ENCODE measurements at regions not wholly inside any gene's neighbourhood (a gene's known extent, or its start where the extent isn't known, plus 50 kb on each side); places are given as distances from the start of the nearest gene placed in this dataset.

DNA sequence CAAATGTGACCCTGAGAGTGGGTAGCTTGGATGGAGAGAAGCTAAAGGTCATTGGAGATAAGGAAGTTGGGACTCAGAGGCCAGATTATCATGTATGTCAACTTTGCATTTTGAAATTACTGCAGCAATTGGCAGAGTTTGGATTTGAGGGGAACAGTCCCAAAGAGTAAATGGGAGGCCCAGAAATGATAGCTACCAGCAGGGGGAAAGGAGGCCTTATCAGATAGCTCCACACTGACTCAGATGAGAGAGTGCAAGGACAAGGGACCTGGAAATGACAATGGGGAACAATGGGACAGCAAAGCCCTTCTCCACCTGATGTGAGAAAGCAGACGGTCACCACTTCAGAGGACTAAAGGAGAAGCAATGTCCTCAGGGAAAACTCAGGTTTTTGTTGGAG is 201.5 kb upstream of the JADE1 start:
- no peak overlapping the region for H3K27ac ChIP-seq
- TF ChIP-seq EP300 (IDR thresholded peaks at IDR 0.05) (no peak), POLR2A (IDR thresholded peaks at IDR 0.05) (no peak), POLR2AphosphoS5 (IDR thresholded peaks at IDR 0.05) (no peak)
- TF ChIP-seq, protein P1, sequence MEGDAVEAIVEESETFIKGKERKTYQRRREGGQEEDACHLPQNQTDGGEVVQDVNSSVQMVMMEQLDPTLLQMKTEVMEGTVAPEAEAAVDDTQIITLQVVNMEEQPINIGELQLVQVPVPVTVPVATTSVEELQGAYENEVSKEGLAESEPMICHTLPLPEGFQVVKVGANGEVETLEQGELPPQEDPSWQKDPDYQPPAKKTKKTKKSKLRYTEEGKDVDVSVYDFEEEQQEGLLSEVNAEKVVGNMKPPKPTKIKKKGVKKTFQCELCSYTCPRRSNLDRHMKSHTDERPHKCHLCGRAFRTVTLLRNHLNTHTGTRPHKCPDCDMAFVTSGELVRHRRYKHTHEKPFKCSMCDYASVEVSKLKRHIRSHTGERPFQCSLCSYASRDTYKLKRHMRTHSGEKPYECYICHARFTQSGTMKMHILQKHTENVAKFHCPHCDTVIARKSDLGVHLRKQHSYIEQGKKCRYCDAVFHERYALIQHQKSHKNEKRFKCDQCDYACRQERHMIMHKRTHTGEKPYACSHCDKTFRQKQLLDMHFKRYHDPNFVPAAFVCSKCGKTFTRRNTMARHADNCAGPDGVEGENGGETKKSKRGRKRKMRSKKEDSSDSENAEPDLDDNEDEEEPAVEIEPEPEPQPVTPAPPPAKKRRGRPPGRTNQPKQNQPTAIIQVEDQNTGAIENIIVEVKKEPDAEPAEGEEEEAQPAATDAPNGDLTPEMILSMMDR (IDR thresholded peaks at IDR 0.05), result no peak
- no peak for DNase-seq
- WGBS, 2 donors, result 86 to 100% methylated on average over 1 of the region's 1 CpG
- no peaks in the 10 kb centered on the region for H3K4me1 ChIP-seq
- no peaks in the 10 kb centered on the region for H3K9me3 ChIP-seq
- H3K27me3 ChIP-seq, result no peaks in the 10 kb centered on the region
- no peaks in the 10 kb centered on the region for H3K36me3 ChIP-seq
- H3K4me3 ChIP-seq, result no peak overlapping the region
- ATAC-seq (ENCODE audit: low FRiP score in 2 of 2), result no peak

DNA sequence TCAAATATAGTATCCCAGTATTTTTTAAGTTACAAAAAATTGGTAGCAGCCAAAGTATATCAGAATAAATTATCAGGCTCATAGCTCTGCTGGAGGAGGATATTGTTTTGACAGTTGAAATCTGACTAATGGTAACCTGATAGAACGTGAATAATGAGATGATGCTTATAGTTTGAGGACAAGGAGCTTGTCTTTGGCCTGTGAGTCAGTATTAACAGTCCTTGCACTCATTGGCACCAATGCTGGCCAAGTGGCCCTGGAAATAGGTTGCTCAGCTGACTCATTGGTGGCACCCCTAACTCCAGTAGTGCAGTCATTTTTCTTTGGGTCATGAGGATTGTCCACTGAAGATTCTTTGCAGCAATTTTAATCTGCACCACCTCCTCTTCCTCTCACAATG is 203.3 kb upstream of the JADE1 start:
- no peak for DNase-seq
- no peaks in the 10 kb centered on the region for H3K27me3 ChIP-seq
- TF ChIP-seq, protein P1 (IDR thresholded peaks at IDR 0.05), result no peak
- no peak for TF ChIP-seq POLR2A (IDR thresholded peaks at IDR 0.05)
- TF ChIP-seq EP300 (IDR thresholded peaks at IDR 0.05), result no peak
- TF ChIP-seq POLR2AphosphoS5 (IDR thresholded peaks at IDR 0.05), result no peak
- ATAC-seq (ENCODE audit: low FRiP score in 2 of 2), result no peak
- no peaks in the 10 kb centered on the region for H3K9me3 ChIP-seq
- H3K4me3 ChIP-seq, result no peak overlapping the region
- H3K27ac ChIP-seq, result no peak overlapping the region
- H3K4me1 ChIP-seq, result peaks cover 4 to 9% (median 6%) of the 10 kb centered on the region in 4 donors
- WGBS, 2 donors, result 79 to 83% methylated on average over 1 of the region's 1 CpG
- H3K36me3 ChIP-seq, result no peaks in the 10 kb centered on the region

DNA sequence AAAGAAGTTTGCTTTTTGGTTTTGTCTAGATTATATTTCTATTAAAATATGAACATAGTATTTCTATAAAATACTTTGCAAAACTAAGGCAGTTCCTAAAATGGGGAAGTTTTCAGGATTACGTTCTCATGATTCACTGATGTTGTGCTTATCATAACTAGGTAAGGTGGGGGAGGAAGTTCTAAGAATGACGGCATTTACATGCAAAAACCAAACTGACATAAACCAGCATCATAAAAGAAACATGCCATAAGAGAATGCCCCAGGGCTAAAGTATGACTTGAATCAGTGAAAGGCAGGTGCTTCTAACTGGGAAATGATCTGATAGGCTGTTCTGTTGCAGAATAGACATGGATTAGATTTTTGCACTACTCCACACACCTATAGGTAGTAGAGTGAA is 204.7 kb upstream of the JADE1 start:
- ATAC-seq (ENCODE audit: low FRiP score in 2 of 2) (no peak), DNase-seq (no peak)
- 67 to 71% methylated on average over 2 of the region's 2 CpGs for WGBS, 2 donors
- Histone ChIP-seq H3K27me3 (no peaks in the 10 kb centered on the region), H3K9me3 (no peaks in the 10 kb centered on the region), H3K27ac (no peak overlapping the region), H3K4me1 (peaks cover 17 to 23% (median 19%) of the 10 kb centered on the region in 4 donors), H3K4me3 (no peak overlapping the region), H3K36me3 (no peaks in the 10 kb centered on the region)
- TF ChIP-seq, protein P1 (IDR thresholded peaks at IDR 0.05), result no peak
- TF ChIP-seq POLR2AphosphoS5 (IDR thresholded peaks at IDR 0.05), result no peak
- no peak for TF ChIP-seq EP300 (IDR thresholded peaks at IDR 0.05)

DNA sequence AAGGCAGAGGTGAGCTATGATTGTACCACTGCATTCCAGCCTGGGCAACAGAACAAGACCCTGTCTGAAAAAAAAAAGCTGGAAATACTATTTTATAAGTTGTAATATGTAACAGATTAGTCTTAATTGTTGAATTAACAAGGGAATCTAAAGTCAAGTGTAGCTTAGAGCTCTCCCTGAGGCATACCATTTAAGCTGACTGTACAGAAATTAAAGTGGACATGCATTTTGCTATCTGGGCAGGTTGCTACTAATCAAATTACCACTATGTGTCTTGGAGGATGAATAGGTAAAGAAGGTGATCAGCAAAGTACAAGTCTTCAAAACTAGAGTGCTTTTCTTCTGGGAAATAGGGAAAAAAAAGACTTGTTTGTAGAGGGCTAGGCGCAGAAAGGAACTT is 205.3 kb upstream of the JADE1 start:
- H3K4me1 ChIP-seq, result peaks cover 21 to 27% (median 21%) of the 10 kb centered on the region in 4 donors
- TF ChIP-seq, protein P1 (IDR thresholded peaks at IDR 0.05), result no peak
- TF ChIP-seq EP300 (IDR thresholded peaks at IDR 0.05) (no peak), POLR2AphosphoS5 (IDR thresholded peaks at IDR 0.05) (no peak), POLR2A (IDR thresholded peaks at IDR 0.05) (no peak)
- WGBS, 2 donors, result 91 to 94% methylated on average over 1 of the region's 1 CpG
- ATAC-seq (ENCODE audit: low FRiP score in 2 of 2) (no peak), DNase-seq (no peak)
- H3K27me3 ChIP-seq, result no peaks in the 10 kb centered on the region
- no peak overlapping the region for H3K4me3 ChIP-seq
- no peaks in the 10 kb centered on the region for H3K36me3 ChIP-seq
- no peak overlapping the region for H3K27ac ChIP-seq
- no peaks in the 10 kb centered on the region for H3K9me3 ChIP-seq

DNA sequence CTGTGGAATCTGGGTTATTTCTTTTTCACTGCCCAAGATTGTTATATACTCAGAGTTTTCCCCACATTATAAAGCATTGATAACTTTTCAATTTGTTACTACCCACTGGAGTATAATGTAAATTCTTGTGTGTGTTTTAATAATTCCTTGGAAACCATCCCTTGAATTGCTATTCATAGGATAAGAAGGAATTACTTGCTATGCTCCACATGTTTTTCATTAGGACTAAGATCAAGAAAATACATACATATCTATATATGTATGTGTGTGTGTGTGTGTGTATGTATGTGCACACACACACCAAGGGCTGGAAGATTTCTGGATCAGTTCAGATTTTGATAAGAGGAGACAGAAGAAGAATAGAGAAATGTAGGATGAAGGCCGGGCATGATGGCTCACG is 206.4 kb upstream of the JADE1 start:
- ATAC-seq (ENCODE audit: low FRiP score in 2 of 2) (no peak), DNase-seq (no peak)
- Histone ChIP-seq H3K4me1 (peaks cover 21 to 27% (median 21%) of the 10 kb centered on the region in 4 donors), H3K27ac (no peak overlapping the region), H3K36me3 (no peaks in the 10 kb centered on the region), H3K27me3 (no peaks in the 10 kb centered on the region), H3K4me3 (no peak overlapping the region), H3K9me3 (no peaks in the 10 kb centered on the region)
- no peak for TF ChIP-seq POLR2AphosphoS5 (IDR thresholded peaks at IDR 0.05)
- TF ChIP-seq, protein P1 (IDR thresholded peaks at IDR 0.05), result no peak
- TF ChIP-seq POLR2A (IDR thresholded peaks at IDR 0.05), result no peak
- no peak for TF ChIP-seq EP300 (IDR thresholded peaks at IDR 0.05)
- 94 to 96% methylated on average over 2 of the region's 2 CpGs for WGBS, 2 donors

Measured in upper lobe of left lung (tissue), 6 donors.